A673 (cell line): ENCODE measurements at regions not wholly inside any gene's neighbourhood (a gene's known extent, or its start where the extent isn't known, plus 50 kb on each side); places are given as distances from the start of the nearest gene placed in this dataset.

Source experiments
- BruUV-seq: library from RNA; stranded (reverse); fragments of 400-500 nt; replicated peaks from 2 replicates; lab custom pipeline; 2021; lab: Mats Ljungman, UMichigan
- CTCF ChIA-PET: fragments of 300-600 bp; sonication (Branson Sonifier 250); formaldehyde crosslinking; loops from one replicate; lab custom pipeline; 2022; ENCODE audit warnings: antibody characterized with exemption; lab: Charles Lee
- POLR2A ChIA-PET: fragments of 300-600 bp; sonication (Branson Sonifier 250); formaldehyde crosslinking; loops from one replicate; lab custom pipeline; 2022; ENCODE audit warnings: antibody characterized with exemption; ENCODE audit not compliant: low non-redundant PET; lab: Charles Lee
- DNase-seq: peaks from one replicate; pipeline ENCODE4 v3.0.0-alpha.2; 2015; ENCODE audit warnings: low spot score
- H3K27ac ChIP-seq: fragments of 200-600 bp; sonication (generic); 2 replicates; pipeline ENCODE4 v1.5.1; 2016; ENCODE audit warnings: mixed run types, low read depth, mild to moderate bottlenecking, mixed read lengths, antibody characterized with exemption, low read length; ENCODE audit not compliant: poor library complexity, severe bottlenecking
- H3K27me3 ChIP-seq: fragments of 200-600 bp; sonication (generic); replicated peaks from 2 replicates; pipeline ENCODE4 v1.6.1; 2017; ENCODE audit warnings: mixed run types, low read depth, mild to moderate bottlenecking, mixed read lengths, antibody characterized with exemption, low read length; ENCODE audit not compliant: insufficient read depth, poor library complexity
- H3K36me3 ChIP-seq: fragments of 200-600 bp; sonication (generic); 2 replicates; pipeline ENCODE4 v1.6.1; 2016; ENCODE audit warnings: mixed run types, mild to moderate bottlenecking, mixed read lengths, antibody characterized with exemption, low read length; ENCODE audit not compliant: insufficient read depth, poor library complexity, severe bottlenecking
- H3K4me1 ChIP-seq: fragments of 200-600 bp; sonication (generic); 2 replicates; pipeline ENCODE4 v1.6.1; 2017; ENCODE audit warnings: mixed run types, mild to moderate bottlenecking, mixed read lengths, antibody characterized with exemption, low read length; ENCODE audit not compliant: insufficient read depth, poor library complexity, severe bottlenecking
- H3K4me3 ChIP-seq: fragments of 200-600 bp; sonication (generic); 2 replicates; pipeline ENCODE4 v1.5.1; 2016; ENCODE audit warnings: low read depth, mixed run types, mild to moderate bottlenecking, mixed read lengths, low read length; ENCODE audit not compliant: poor library complexity, severe bottlenecking
- H3K9me3 ChIP-seq: fragments of 200-600 bp; sonication (generic); 2 replicates; pipeline ENCODE4 v1.6.1; 2016; ENCODE audit warnings: mixed run types, low read depth, mild to moderate bottlenecking, mixed read lengths, antibody characterized with exemption, low read length; ENCODE audit not compliant: poor library complexity, severe bottlenecking
- CTCF ChIP-seq: fragments of 300-800, 200-600 bp; sonication (generic); conservative IDR thresholded peaks from 2 replicates; pipeline ENCODE4 v1.5.1; 2017; ENCODE audit warnings: low read depth, mild to moderate bottlenecking, antibody characterized with exemption, low read length, moderate library complexity, mixed read lengths
- EZH2 ChIP-seq: fragments of 200-600 bp; sonication (generic); IDR thresholded peaks from 2 replicates; pipeline ENCODE4 v1.6.1; 2017; ENCODE audit warnings: borderline replicate concordance, low read depth, mild to moderate bottlenecking, mixed read lengths, antibody characterized with exemption, low read length; ENCODE audit not compliant: poor library complexity, severe bottlenecking
- intact Hi-C: fragments of 100-400 bp; cut with micrococcal nuclease; formaldehyde crosslinking; loops from one replicate; pipeline ENCODE4 v1.10.0; 2022; ENCODE audit not compliant: unreplicated experiment

- CTCF ChIA-PET = interaction anchor here (0.6 to 0.9 kb wide), 2 partner anchors 86 to 147 kb away, joined by 3 to 4 read pairs; no protein-coding TSS in a partner anchor
- H3K4me1 ChIP-seq = no peaks in the 10 kb centered on the region
- peak; percentile 97 for DNase-seq
- peak overlapping the region; percentile 93 for H3K27ac ChIP-seq
- no peaks in the 10 kb centered on the region for H3K27me3 ChIP-seq
- H3K4me3 ChIP-seq = peak overlapping the region; percentile 47
- H3K36me3 ChIP-seq = no peaks in the 10 kb centered on the region
- BruUV-seq = no TSS peak
- no peaks in the 10 kb centered on the region for H3K9me3 ChIP-seq
- intact Hi-C loops = loop anchor here (10.0 kb wide), 1 partner anchor 165 kb away; the partner anchor contains the start of gene MAGED2
- no peak for TF ChIP-seq EZH2
- peak; percentile 52 for TF ChIP-seq CTCF
- POLR2A ChIA-PET = interaction anchor here (0.5 to 0.7 kb wide), 3 partner anchors 87 to 1323 kb away, joined by 4 to 10 read pairs (median 4); no protein-coding TSS in a partner anchor
These were observed 109.5 kb downstream of the GNL3L start for GRCh38 chrX:54639346-54640102.

GRCh38 chrX:54640103-54640690, 110.2 kb downstream of the GNL3L start:
- Histone ChIP-seq H3K36me3 (no peaks in the 10 kb centered on the region), H3K27ac (peak overlapping the region; percentile 93), H3K9me3 (no peaks in the 10 kb centered on the region), H3K4me3 (peak overlapping the region; percentile 47), H3K27me3 (no peaks in the 10 kb centered on the region), H3K4me1 (no peaks in the 10 kb centered on the region)
- no peak for DNase-seq
- CTCF ChIA-PET = interaction anchor here (0.9 kb wide), 1 partner anchor 146 kb away, joined by 4 read pairs; no protein-coding TSS in a partner anchor
- BruUV-seq = TSS peak; percentile 78
- intact Hi-C loops = loop anchor here (10.0 kb wide), 1 partner anchor 165 kb away; the partner anchor contains the start of gene MAGED2
- POLR2A ChIA-PET = interaction anchor here (0.5 kb wide), 1 partner anchor 1323 kb away, joined by 10 read pairs; no protein-coding TSS in a partner anchor
- TF ChIP-seq EZH2 (no peak), CTCF (no peak)

- POLR2A ChIA-PET = no interaction called here
- intact Hi-C loops = loop anchor here (10.0 kb wide), 1 partner anchor 164 kb away; the partner anchor contains the start of gene MAGED2
- no peaks in the 10 kb centered on the region for H3K36me3 ChIP-seq
- H3K4me3 ChIP-seq = no peak overlapping the region
- H3K9me3 ChIP-seq = no peaks in the 10 kb centered on the region
- CTCF ChIA-PET = no interaction called here
- TF ChIP-seq CTCF = no peak
- no peak for DNase-seq
- H3K27ac ChIP-seq = no peak overlapping the region
- no peaks in the 10 kb centered on the region for H3K27me3 ChIP-seq
- no TSS peak for BruUV-seq
- no peaks in the 10 kb centered on the region for H3K4me1 ChIP-seq
These were observed 110.7 kb downstream of the GNL3L start for GRCh38 chrX:54640736-54641135.
